Ishikawa (cell line): ENCODE measurements at regions not wholly inside any gene's neighbourhood (a gene's known extent, or its start where the extent isn't known, plus 50 kb on each side); places are given as distances from the start of the nearest gene placed in this dataset.

Source experiments
- CEBPB ChIP-seq: IDR thresholded peaks from 2 replicates; pipeline ENCODE4 v1.6.1; 2012
- CREB1 ChIP-seq: IDR thresholded peaks from 2 replicates; pipeline ENCODE4 v1.6.1; 2012; ENCODE audit warnings: low read depth
- EGR1 ChIP-seq: IDR thresholded peaks from 2 replicates; pipeline ENCODE4 v1.6.1; 2012
- EP300 ChIP-seq: IDR thresholded peaks from 2 replicates; pipeline ENCODE4 v1.6.1; 2012; ENCODE audit warnings: borderline replicate concordance
- FOXM1 ChIP-seq: IDR thresholded peaks from 2 replicates; pipeline ENCODE4 v1.6.1; 2012; ENCODE audit warnings: low read depth, borderline replicate concordance
- MAX ChIP-seq: IDR thresholded peaks from 2 replicates; pipeline ENCODE4 v1.6.1; 2012
- NFIC ChIP-seq: IDR thresholded peaks from 2 replicates; pipeline ENCODE4 v1.6.1; 2012
- RAD21 ChIP-seq: IDR thresholded peaks from 2 replicates; pipeline ENCODE4 v1.6.1; 2012; ENCODE audit warnings: low read depth
- REST ChIP-seq: IDR thresholded peaks from 2 replicates; pipeline ENCODE4 v1.6.1; 2012; ENCODE audit warnings: low read depth, mild to moderate bottlenecking
- TAF1 ChIP-seq: IDR thresholded peaks from 2 replicates; pipeline ENCODE4 v1.6.1; 2012; ENCODE audit warnings: low read depth, mild to moderate bottlenecking
- TCF12 ChIP-seq: IDR thresholded peaks from 2 replicates; pipeline ENCODE4 v1.6.1; 2012; ENCODE audit warnings: low read depth
- TEAD4 ChIP-seq: IDR thresholded peaks from 2 replicates; pipeline ENCODE4 v1.6.1; 2012
- USF1 ChIP-seq: IDR thresholded peaks from 2 replicates; pipeline ENCODE4 v1.6.1; 2012
- YY1 ChIP-seq: IDR thresholded peaks from 2 replicates; pipeline ENCODE4 v1.6.1; 2012; ENCODE audit warnings: low read depth
- ZBTB7A ChIP-seq: IDR thresholded peaks from 2 replicates; pipeline ENCODE4 v1.6.1; 2012; ENCODE audit warnings: low read depth

- TF ChIP-seq ZBTB7A (no peak), TCF12 (no peak), REST (no peak), EGR1 (no peak), CEBPB (no peak), YY1 (no peak), FOXM1 (no peak), CREB1 (no peak), USF1 (no peak), RAD21 (no peak), MAX (no peak), EP300 (no peak), TEAD4 (no peak), NFIC (no peak), TAF1 (no peak)
These were observed 55.0 kb upstream of the MAGEB18 start for GRCh38 chrX:26083093-26083492.
